ENCODE measurements at regions not wholly inside any gene's neighbourhood (a gene's known extent, or its start where the extent isn't known, plus 50 kb on each side); places are given as distances from the start of the nearest gene placed in this dataset.

- Histone ChIP-seq H3K4me2 (no peak overlapping the region), H3K4me1 (ENCODE audit: insufficient read depth) (no peaks in the 10 kb centered on the region), H3K4me3 (no peak overlapping the region), H4K20me1 (replicated peaks; ENCODE audit: insufficient read depth) (no peaks in the 10 kb centered on the region), H3F3A (replicated peaks; ENCODE audit: low read depth) (no peaks in the 10 kb centered on the region), H3K79me2 (replicated peaks; ENCODE audit: insufficient read depth) (no peaks in the 10 kb centered on the region), H3K36me3 (ENCODE audit: insufficient read depth) (no peaks in the 10 kb centered on the region), H3K27ac (ENCODE audit: low read depth) (no peak overlapping the region), H3K9me2 (ENCODE audit: insufficient read depth) (no peaks in the 10 kb centered on the region), H3K27me3 (ENCODE audit: insufficient read depth) (no peaks in the 10 kb centered on the region), H2AFZ (no peak overlapping the region)
- Mint-ChIP-seq H3K4me3 (no peak overlapping the region), H3K36me3 (ENCODE audit: low read depth) (peaks cover 7% of the 10 kb centered on the region; the same call in 2 of the 3 replicates), H3K4me1 (no peaks in the 10 kb centered on the region), H3K9me3 (peaks cover 50% of the 10 kb centered on the region), H3K27ac (no peak overlapping the region), H3K27me3 (ENCODE audit: insufficient read depth, low read depth, poor library complexity) (peaks cover 2% of the 10 kb centered on the region)
- no peak for TF ChIP-seq ZNF114 (CRISPR knock-in tag; IDR thresholded peaks at IDR 0.05)
- no peak for TF ChIP-seq CTCF (conservative IDR thresholded peaks at IDR 0.05; ENCODE audit: low read depth in 2 of 2)
- TF ChIP-seq REST (IDR thresholded peaks at IDR 0.05; ENCODE audit: unreplicated experiment), result no peak
- no peak for TF ChIP-seq EZH2 (IDR thresholded peaks at IDR 0.05; ENCODE audit: low read depth, unreplicated experiment)
- TF ChIP-seq STAT1 (IDR thresholded peaks at IDR 0.05; ENCODE audit: unreplicated experiment), result no peak
- TF ChIP-seq ETS1 (IDR thresholded peaks at IDR 0.05), result no peak
- no peak for TF ChIP-seq POLR2AphosphoS5 (IDR thresholded peaks at IDR 0.05; ENCODE audit: low read depth)
- no peak for TF ChIP-seq NANOG (IDR thresholded peaks at IDR 0.05; ENCODE audit: borderline replicate concordance)
- TF ChIP-seq EZH2phosphoT487 (IDR thresholded peaks at IDR 0.05; ENCODE audit: unreplicated experiment), result no peak
- TF ChIP-seq ZNF462 (CRISPR knock-in tag; IDR thresholded peaks at IDR 0.05), result no peak
- ATAC-seq (no peak), DNase-seq (ENCODE audit: low spot score) (no peak)
Measured at GRCh38 chr21:24290151-24290833, 1317.0 kb downstream of the MRPL39 start.

All from GM23338 (cell line).